ENCODE measurements at regions not wholly inside any gene's neighbourhood (a gene's known extent, or its start where the extent isn't known, plus 50 kb on each side); places are given as distances from the start of the nearest gene placed in this dataset.
"Not testable (repeated sequence)": the region's sequence is repeated elsewhere in the genome, so short reads cannot be mapped to it uniquely, and the experiment has no call there.

DNA sequence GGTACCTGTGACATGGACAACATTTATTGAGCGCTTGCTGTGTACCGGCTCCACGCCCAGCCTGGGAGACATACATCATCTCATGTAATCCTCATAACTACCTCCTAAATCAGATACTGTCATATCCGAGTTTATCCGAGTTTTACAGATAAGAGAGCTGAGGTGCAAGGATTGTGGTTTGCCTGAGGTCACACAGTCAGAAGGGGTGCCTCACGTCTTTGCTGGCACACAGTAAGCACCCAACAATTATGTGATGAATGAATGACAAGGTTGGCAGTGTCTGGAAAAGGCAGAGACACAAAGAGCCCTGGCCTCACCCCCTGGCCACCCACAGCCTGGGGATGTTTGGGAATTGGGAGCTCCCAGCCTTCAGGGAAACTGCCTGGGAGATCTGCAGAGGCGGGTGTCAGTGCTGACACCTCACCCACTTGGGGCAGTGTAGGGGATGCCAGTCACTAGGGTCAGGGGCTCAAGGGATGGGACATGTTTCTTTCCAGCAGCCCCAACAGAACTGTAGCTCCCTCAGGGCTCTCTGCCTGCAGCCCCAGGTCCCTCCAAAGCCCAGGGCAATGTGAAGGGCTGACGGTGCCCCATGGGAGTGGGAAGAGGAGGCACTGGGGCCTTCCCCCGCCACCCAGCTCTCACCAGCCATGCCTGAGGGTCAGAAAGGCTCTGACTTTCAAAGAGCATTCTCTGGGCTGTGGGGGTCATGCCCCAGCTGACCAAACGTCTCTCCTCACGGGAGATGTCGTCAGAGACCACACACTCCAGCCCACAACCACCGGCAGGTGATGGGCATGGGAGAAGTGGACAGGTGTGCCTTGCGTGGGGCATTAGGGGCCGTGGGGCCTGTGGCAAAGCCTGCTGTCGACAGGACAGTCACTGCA is 157.5 kb downstream of the ZFP36L2 start:
- no peak for DNase-seq

DNA sequence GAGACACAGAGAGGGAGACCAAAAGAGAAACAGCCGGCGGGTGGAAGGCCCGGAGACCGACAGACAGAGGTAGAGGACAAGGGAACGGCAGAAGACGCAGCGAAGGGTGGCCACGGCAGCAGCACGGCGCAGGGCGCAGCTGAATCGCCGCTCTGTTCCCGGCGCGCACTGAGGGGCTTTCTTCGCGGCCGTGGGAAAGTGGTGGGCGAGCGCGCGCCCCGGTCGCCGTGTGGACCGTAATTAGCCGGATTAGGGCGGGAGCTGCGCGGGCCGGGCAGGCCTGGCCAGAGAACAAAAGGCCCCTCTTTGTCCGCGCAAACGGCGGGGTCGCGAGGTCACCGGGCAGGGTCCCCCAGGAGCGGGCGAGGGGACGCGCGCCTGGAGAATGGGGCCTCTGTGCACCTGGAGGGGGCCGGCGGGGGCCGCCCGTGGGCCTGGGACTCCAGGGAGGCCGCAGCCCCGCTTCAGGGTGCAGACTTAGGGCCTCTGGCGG is 158.3 kb downstream of the ZFP36L2 start:
- DNase-seq = no peak

- no peak for DNase-seq
Measured at GRCh38 chr2:43067254-43068040, 159.0 kb downstream of the ZFP36L2 start.

GRCh38 chr2:43066541-43067253 is 159.7 kb downstream of the ZFP36L2 start:
- not testable (repeated sequence) for DNase-seq

DNA sequence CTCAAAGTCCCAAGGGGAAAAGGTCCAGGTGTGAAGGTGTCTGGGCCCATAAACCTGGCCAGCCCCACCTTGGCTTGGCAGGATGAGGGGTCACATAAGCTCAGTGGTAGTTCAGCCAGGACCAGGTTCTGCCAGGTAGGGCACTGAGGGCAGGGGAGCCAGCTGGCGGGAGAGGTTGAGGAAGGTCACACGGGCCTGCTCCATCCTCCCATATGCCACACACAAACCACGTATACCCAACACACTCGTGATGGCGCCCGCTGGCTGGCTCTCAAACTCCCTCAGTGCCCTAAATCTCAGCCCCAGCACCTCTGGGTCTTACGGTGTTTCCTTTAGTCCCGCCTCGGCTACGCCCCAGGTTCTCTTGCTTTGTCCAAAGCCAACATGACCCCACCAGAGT is 160.5 kb downstream of the ZFP36L2 start:
- no peak for DNase-seq

GRCh38 chr2:43065036-43065435 is 161.4 kb downstream of the ZFP36L2 start:
- no peak for DNase-seq

GRCh38 chr2:43063096-43063495 is 163.3 kb downstream of the ZFP36L2 start:
- DNase-seq = not testable (repeated sequence)

DNA sequence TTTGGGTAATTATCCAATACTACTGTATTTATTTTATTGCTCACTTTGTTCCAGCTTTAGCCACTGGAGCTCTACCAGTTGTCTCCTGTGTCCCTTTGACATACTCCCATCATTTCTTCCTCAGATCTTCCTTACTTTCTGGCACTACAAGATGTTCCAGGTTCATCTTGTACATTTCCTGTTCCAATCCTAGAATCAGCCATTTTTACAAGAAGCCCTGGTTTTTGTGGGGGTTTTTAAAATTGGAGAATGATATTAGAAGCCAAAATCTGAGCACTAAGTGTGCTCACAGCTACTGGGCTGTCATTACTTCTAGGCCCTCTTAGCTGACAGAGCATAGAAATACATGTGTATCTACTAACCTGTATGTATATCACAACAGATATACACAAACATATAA is 164.3 kb downstream of the ZFP36L2 start:
- no peak for DNase-seq

- DNase-seq = no peak
Measured at GRCh38 chr2:43060390-43061016, 165.9 kb downstream of the ZFP36L2 start.

- DNase-seq = peak; percentile 75
Measured at GRCh38 chr2:43059183-43059897, 167.1 kb downstream of the ZFP36L2 start.

- no peak for DNase-seq
Measured at GRCh38 chr2:43058726-43059110, 167.7 kb downstream of the ZFP36L2 start.

DNA sequence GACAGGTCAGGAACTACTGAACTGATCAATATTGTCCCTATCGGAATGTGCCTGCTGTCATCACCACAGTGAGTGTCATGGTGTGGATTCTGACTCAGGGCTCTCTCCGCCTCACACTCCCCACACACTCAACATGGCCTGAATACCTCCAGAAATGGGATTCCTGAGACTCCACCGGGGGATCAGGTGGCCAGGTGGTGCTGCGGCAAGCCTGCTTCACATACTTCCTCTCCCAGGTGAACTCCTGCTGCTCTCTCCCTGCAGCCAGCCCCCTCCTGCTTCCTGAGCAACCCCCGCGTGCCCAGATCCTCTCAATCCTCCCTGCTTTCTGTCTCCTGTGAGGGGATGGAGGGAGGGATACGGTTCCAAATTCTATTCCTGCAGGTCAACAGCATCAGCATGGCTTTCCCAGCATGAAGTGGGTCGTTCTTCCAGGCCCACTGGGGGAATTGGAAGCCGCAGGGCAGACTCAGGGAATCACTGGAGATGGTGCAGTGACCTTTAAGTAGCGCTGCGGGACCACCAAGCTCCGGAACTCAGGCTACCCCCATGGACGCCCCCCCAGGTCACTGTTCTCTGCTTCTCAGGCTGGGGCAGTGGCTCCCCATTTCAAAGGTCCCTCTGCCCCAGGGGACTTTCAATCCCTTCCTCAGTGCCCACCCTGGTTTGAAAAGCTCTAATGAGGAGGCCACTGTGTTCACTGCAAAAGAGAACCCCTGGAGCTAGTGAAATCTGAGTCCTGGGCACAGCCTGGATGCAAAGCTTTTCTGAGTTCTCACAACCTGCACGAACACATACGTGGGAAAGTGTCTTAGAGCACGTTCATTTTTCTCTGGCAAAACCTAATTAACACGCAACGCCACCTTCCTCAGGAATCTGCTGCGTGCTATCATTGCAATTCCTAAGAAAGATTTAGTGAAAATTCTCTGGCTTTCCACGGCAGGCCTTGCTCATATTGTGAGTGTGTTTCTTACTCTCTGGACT is 168.4 kb downstream of the ZFP36L2 start:
- no peak for DNase-seq

GRCh38 chr2:43057026-43057741 is 169.2 kb downstream of the ZFP36L2 start:
- DNase-seq = no peak

- DNase-seq = no peak
Measured at GRCh38 chr2:43055985-43056384, 170.4 kb downstream of the ZFP36L2 start.

GRCh38 chr2:43055086-43055912 is 171.1 kb downstream of the ZFP36L2 start:
- no peak for DNase-seq

DNA sequence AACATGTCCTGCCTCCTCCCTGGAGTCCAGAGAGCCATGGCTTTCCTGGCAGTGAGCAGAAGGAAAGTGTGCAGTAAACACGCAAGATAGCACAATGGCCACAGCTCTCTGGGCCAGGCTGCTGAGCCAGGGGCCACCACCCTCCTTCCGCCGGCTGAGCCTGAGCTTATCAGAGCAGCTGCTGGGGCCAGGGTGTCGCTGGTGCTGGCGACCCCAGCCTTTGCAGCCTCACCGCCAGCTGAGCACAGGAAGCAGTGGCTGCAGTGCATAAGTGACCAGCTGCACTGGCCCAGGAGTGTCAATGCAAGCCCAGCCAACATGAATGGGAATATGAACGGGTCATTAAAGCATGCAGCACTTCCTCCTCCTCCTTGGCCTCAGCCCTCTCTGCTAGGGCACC is 172.0 kb downstream of the ZFP36L2 start:
- DNase-seq = no peak

DNA sequence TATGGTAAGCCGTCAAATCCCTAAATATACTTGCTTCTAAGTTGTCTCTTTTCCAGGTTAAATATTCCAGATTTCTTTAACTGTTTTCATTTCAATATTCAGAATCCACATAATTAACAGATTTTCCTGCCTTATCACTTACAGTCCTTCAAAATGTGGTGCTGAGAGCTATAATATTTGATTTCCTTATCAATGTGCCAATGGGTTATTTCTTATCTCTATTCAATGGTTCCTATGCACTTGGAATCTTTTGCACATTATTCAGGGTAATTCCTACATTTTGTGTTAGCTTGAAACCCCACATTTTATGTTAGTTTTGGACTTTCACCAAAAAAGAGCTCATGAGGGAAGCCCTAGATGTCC is 173.5 kb downstream of the ZFP36L2 start:
- DNase-seq = no peak

- no peak for DNase-seq
Measured at GRCh38 chr2:43052204-43052943, 174.0 kb downstream of the ZFP36L2 start.

- no peak for DNase-seq
Measured at GRCh38 chr2:43051338-43051737, 175.1 kb downstream of the ZFP36L2 start.

All from amniotic stem cell (primary cell).